GM12864 (cell line): ENCODE measurements at regions not wholly inside any gene's neighbourhood (a gene's known extent, or its start where the extent isn't known, plus 50 kb on each side); places are given as distances from the start of the nearest gene placed in this dataset.
A peak's percentile ranks its signal among the peaks of the same experiment; 100 is the strongest.

Experiments
- DNase-seq: peaks from one replicate; pipeline ENCODE4 v3.0.0-alpha.2; 2011; ENCODE audit warnings: low read depth
- H3K4me3 ChIP-seq: 2 replicates; pipeline ENCODE4 v1.5.1; 2011; ENCODE audit warnings: mild to moderate bottlenecking, low read depth, low read length, control low read depth
- TF ChIP-seq, protein P1 (sequence below): IDR thresholded peaks from 2 replicates; pipeline ENCODE4 v1.5.1; 2011; ENCODE audit warnings: low read depth, mild to moderate bottlenecking, moderate library complexity, low read length, control low read depth, inconsistent platforms; ENCODE audit errors: missing control alignments

DNA sequence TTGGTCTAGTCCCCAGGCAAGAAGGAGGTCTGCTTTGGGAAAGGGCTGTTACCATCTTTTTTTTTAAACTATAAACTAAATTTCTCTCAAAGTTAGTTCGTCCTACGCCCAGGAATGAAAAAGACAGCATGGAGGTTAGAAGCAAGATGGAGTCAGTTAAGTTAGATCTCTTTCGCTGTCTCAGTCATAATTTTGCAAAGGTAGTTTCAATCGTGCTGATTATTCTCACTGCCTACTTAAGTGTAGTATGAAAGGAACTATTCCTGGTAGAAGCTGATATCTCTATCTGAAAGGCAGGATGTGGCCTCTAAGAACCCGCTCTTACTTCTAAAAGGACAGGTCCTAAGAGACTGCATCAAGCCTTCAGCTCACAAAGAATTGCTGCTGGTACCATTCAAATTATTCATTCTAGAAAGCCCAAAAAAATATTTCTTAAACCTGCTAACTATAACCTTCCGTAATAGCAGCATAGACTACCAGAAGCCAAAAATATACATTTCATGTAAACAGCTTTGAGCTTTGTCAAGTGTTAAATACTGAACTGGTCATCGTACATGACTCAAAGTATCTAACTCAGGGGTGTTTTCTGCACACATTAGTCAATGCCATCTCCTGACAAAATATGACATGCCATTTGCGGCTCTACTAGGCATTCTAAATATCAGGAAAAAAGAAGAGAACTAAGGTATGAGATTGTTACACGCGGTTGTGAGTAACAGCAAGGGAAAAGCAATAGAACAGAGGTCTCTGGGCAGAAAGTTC is 96.0 kb upstream of the CCDC80 start:
- DNase-seq = no peak
- TF ChIP-seq, protein P1, sequence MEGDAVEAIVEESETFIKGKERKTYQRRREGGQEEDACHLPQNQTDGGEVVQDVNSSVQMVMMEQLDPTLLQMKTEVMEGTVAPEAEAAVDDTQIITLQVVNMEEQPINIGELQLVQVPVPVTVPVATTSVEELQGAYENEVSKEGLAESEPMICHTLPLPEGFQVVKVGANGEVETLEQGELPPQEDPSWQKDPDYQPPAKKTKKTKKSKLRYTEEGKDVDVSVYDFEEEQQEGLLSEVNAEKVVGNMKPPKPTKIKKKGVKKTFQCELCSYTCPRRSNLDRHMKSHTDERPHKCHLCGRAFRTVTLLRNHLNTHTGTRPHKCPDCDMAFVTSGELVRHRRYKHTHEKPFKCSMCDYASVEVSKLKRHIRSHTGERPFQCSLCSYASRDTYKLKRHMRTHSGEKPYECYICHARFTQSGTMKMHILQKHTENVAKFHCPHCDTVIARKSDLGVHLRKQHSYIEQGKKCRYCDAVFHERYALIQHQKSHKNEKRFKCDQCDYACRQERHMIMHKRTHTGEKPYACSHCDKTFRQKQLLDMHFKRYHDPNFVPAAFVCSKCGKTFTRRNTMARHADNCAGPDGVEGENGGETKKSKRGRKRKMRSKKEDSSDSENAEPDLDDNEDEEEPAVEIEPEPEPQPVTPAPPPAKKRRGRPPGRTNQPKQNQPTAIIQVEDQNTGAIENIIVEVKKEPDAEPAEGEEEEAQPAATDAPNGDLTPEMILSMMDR = no peak
- no peak overlapping the region for H3K4me3 ChIP-seq

DNA sequence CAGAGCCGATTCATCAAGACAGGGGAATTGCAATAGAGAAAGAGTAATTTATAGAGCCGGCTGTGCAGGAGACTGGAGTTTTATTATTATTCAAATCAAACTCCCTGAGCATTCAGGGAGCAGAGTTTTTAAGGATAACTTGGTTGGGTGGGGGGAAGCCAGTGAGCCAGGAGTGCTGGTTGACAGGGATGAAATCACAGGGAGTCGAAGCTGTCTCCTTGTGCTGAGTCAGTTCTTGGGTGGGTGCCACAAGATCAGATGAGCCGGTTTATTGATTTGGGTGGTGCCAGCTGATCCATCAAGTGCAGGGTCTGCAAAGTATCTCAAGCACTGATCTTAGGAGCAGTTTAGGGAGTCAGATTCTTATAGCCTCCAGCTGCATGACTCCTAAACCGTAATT is 95.4 kb upstream of the CCDC80 start:
- TF ChIP-seq, protein P1 = no peak
- no peak overlapping the region for H3K4me3 ChIP-seq
- DNase-seq = no peak

DNA sequence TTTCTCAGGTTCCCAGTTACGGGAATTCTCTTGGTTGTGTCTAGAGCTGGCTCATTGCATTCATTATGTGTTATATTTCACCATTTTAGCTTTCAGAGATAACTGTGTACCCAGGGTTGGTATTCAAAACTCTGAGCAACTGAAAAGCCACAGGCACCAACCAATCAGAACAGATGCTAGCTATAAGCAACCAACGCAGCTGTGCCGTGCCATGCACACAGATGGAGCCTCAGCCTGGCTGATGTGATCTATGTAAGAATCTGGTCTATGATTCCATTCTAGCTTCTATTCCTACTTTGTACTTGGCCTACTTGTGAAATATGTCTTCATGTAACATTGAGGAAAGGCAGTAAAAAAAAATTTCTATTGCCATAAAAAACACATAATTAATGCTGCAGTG is 95.0 kb upstream of the CCDC80 start:
- no peak for DNase-seq
- TF ChIP-seq, protein P1 = no peak
- H3K4me3 ChIP-seq = no peak overlapping the region

DNA sequence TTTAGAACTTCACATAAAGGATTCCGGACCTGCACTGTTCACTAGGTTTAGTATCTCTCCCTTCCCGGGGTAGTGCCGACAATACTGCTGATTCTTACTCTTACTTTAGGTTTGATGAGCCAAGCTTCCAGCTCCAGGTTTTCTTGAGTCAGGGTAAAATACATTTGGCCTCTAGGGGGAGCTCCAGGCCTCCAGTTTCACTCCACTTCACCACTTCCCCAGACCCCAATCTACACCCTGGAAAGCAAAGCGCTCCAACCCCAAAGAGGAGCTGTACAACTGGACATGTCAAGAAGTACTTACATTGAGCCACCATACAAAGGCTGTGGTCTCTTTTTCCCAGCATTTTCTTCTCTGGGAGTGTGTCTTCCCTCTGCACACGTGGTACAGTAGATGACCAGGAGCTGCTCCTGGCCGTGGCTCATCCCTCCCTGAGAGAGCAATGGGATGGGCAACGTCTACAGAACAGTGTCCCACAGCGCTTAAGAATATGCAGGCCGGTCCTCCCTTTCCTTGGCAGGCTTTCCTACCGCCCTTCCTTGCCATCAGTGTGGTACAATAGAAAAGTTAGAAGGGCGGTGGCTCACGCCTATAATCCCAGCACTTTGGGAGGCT is 93.9 kb upstream of the CCDC80 start:
- peak; percentile 49 for DNase-seq
- H3K4me3 ChIP-seq = no peak overlapping the region
- TF ChIP-seq, protein P1 = peak; percentile 74

DNA sequence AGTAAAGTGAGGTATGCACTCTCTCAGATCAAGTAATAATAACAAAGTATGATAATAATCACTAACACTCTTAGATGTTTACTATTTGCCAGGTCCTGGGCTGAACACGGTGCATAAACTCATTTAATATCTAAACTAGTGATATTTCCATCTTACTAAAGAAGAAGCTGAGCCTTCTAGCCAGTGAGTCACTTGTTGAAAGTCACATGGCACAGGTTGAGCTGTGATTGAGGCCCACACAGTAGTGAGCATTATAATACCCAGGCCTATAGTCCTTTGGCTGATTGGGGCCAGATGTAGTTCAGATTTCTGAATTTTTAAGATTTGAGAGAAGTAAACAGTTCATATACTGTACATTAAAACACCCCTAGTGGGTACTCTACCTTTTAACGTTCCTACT is 93.2 kb upstream of the CCDC80 start:
- DNase-seq = no peak
- TF ChIP-seq, protein P1 = no peak
- no peak overlapping the region for H3K4me3 ChIP-seq

DNA sequence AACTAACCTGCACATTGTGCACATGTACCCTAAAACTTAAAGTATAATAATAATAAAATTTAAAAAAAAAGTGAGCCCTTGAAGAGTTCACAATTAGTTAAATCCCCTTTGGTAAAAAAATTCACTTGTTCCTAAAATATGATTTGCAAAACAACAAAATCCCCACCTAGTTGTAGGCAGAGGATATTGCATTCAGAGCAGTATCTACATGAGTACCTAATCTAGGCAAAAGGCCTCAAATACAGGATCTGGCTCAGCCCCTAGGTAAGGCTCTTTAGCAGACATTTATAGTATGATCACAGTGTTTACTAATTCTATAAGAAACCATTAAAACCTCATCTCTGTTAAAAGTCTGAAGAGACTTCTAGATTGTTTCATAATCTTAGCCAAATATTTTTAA is 89.3 kb upstream of the CCDC80 start:
- no peak overlapping the region for H3K4me3 ChIP-seq
- TF ChIP-seq, protein P1 = no peak
- DNase-seq = no peak

DNA sequence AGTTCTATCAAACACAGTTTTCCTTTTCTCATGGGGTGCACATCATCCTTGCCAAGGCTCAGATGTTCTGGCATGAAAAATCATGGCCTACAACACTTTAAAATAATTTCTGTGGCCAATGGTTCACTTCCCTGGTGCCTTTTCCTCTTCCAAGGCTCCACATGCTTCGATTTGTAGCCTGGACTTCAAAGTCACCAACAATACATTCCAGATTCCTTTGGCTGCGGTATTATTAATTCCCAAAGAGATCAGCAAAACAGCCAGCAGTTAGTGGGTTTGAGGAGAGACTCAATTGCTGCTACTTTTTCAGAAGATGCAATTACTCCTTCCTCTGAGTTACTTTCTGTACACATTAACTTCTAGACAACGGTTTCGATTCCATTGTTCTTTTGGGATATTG is 80.3 kb upstream of the CCDC80 start:
- no peak overlapping the region for H3K4me3 ChIP-seq
- TF ChIP-seq, protein P1 = no peak
- no peak for DNase-seq
